ENCODE measurements at regions not wholly inside any gene's neighbourhood (a gene's known extent, or its start where the extent isn't known, plus 50 kb on each side); places are given as distances from the start of the nearest gene placed in this dataset.
"Not testable (repeated sequence)": the region's sequence is repeated elsewhere in the genome, so short reads cannot be mapped to it uniquely, and the experiment has no call there.

DNA sequence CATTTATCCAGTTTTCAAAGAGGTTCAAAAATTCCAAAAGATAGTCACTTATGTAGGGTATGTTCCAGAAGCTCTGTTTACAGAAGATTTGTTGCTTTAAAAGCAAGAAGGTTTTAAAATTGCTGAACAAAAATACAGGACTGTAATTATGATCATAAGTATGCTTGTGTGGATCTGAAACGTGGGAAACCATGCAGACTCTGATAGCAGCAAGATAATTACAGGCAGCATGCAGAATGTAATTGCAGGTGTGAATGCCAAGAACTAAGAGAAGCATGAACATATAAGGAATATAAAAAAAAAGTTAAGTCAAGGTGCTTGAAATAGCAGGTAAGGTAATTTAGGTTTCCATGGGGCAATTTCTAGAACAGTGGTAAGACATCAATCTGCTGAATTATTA lies 405.7 kb downstream of the ARL4A start:
- DNase-seq (ENCODE audit: low spot score): no peak

DNA sequence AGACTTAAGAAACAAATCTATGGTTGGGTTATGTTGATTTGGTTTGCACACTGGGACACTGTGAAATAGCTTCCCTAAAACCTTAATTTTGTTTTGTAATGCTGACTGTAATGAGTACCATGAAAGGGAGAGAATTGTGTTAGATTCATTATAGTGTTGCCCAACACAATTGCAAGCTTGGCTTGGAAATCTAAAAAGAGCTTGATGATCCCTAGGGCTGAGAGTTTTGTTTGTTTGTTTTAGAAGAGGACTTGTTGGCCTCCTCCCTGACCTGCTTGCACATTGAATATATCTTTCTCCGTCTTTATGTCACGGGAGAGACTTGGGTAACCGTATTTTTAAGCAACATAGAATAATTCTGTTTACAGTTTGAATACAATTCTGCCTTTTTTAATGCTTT lies 410.1 kb downstream of the ARL4A start:
- DNase-seq (ENCODE audit: low spot score): no peak

- DNase-seq (ENCODE audit: low spot score): no peak
Observed at GRCh38 chr7:13098161-13098560, 410.7 kb downstream of the ARL4A start.

DNA sequence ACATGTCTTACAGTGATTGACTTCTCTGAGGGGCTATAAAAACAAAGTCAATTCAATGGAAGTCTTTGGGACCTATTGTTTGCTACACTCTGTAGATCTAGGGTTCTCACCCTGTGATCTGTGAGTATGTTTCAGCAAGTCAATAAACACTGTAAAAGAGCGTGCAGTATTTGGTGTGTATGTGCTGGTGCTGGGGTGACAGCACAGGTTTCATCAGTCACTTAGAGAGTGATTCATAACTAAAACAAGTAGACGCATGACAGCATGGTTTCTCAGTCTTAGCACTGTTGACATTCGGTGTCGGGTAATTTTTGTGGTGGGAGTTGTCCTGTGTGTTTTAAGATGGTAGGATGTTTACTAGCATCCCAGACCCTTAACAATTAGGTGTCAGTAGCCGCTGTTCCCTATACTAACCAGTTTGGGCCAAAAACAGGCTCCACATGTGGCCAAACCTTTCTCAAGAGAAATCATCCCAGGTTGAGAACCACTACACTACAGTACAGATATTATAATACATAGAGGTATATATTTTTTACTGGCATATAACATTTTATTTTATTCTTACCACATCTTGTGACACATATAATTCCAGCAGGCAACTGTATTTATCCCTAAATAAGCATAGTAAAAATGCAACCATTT lies 411.8 kb downstream of the ARL4A start:
- DNase-seq (ENCODE audit: low spot score): no peak

- DNase-seq (ENCODE audit: low spot score): no peak
Observed at GRCh38 chr7:13104128-13104527, 416.7 kb downstream of the ARL4A start.

- no peak for DNase-seq (ENCODE audit: low spot score)
Observed at GRCh38 chr7:13105209-13105608, 417.8 kb downstream of the ARL4A start.

DNA sequence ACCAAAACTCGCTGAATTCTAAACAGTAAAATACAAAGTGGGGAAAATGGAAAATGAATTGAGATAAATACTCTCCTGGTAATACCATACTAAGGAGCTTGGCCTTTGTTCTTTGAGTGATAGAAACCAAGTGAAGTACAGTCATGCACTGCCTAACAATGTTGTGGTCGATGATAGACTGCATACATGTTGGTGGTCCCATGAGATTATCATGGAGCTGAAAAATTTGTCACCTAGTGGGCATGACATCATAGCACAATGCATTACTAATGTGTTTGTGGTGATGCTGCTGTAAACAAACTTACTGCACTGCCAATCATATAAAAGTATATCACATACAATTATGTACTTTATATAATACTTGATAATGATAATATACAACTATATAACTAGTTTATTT lies 419.1 kb downstream of the ARL4A start:
- no peak for DNase-seq (ENCODE audit: low spot score)

DNA sequence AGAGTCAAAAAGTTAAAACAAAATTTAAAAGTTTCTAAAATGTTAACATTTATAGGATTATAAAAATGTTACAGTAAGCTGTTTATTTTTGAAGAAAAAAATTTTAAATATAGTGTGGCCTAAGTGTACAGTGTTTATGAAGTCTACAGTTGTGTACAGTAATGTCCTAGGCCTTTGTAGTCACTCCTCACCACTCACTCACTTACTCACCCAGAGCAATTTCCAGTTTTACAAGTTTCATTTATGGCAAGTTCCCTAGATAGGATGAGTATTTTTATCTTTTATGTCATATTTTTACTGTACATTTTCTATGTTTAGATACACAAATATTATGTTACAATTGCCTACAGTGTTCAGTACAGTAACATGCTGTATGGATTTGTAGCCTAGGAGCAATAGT lies 419.9 kb downstream of the ARL4A start:
- DNase-seq (ENCODE audit: low spot score): no peak

- no peak for DNase-seq (ENCODE audit: low spot score)
Observed at GRCh38 chr7:13108061-13108460, 420.6 kb downstream of the ARL4A start.

- no peak for DNase-seq (ENCODE audit: low spot score)
Observed at GRCh38 chr7:13109201-13109600, 421.8 kb downstream of the ARL4A start.

- no peak for DNase-seq (ENCODE audit: low spot score)
Observed at GRCh38 chr7:13110107-13110506, 422.7 kb downstream of the ARL4A start.

GRCh38 chr7:13111230-13111629 lies 423.8 kb downstream of the ARL4A start:
- no peak for DNase-seq (ENCODE audit: low spot score)

- not testable (repeated sequence) for DNase-seq (ENCODE audit: low spot score)
Observed at GRCh38 chr7:13114240-13114639, 426.8 kb downstream of the ARL4A start.

DNA sequence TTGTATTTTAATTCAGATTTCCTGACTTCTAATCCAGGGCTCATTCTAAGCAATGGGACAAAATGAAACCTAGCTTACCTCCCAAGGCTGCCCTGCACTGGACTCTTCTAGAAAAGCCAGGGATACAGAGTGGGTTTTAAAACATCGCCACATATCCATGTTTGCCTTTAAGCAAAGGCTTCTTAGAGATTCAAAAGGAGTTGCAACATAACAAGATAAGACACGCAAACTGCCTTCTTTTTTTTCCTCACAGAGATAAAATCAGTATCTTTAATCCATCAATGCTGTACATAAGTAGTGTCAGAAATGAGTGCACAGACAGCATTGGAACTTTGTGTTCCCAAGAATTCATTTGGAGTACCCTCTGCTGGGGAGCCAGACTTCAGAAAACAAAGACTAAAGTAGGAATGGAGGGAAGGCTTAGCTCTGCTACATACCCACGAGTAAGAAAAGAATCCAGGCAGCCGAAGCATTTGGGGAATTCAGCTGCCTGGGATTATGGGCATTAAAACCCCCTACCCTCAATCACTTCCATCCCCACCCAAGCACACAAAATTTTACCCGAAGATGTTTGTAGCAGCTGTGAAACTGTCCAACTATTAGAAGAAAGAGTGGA lies 427.8 kb downstream of the ARL4A start:
- DNase-seq (ENCODE audit: low spot score): no peak

DNA sequence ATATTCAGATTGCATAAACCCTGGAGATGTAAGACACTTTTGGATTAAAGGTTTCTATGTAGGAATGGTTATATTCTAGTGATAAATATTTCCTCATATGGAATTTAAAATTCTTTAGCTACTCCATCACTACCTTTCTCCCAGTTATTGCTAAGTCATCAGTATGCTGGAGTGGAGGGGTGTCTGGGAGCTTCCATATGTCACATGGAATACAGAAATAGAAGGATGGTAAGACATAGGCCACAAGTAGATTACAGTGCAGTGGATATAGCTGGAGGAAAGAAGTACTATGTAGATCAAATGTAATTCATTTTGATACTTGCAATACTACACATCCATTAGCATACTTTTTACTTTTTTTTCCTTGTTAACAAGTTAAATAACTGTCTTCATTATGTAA lies 428.4 kb downstream of the ARL4A start:
- no peak for DNase-seq (ENCODE audit: low spot score)

- peak; percentile 14 for DNase-seq (ENCODE audit: low spot score)
Observed at GRCh38 chr7:13117103-13117502, 429.7 kb downstream of the ARL4A start.

DNA sequence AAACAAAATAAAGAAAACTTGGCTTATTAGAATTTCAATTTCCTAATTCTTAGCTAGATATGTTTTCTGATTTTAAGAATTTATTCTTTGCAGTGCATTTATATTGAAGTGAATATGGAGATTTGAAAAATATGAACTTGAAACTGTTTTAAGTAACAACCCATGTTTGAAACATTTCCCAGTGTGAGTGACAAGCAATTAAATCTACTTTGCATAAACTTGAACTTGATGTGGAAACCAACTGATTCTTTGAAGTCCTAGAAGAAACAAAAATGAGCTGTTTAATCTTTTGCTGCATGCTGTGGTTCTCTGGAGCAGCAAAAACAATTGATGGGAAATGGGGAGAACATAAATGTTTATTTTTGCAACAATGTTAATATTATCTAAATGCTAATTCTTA lies 430.2 kb downstream of the ARL4A start:
- peak; percentile 37 for DNase-seq (ENCODE audit: low spot score)

DNA sequence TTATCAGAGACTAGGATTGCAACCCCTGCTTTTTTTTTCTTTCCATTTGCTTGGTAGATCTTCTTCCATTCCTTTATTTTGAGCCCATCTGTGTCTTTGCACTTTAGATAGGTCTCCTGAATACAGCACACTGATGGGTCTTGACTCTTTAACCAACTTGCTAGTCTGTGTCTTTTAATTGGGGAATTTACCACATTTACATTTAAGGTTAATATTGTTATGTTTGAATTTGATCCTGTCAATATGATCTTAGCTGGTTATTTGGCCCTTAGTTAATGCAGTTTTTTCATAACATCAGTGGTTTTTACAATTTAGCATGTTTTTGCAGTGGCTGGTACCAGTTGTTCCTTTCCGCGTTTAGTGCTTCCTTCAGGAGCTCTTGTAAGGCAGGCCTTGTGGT lies 437.2 kb downstream of the ARL4A start:
- not testable (repeated sequence) for DNase-seq (ENCODE audit: low spot score)

- DNase-seq (ENCODE audit: low spot score): no peak
Observed at GRCh38 chr7:13126347-13126746, 438.9 kb downstream of the ARL4A start.

DNA sequence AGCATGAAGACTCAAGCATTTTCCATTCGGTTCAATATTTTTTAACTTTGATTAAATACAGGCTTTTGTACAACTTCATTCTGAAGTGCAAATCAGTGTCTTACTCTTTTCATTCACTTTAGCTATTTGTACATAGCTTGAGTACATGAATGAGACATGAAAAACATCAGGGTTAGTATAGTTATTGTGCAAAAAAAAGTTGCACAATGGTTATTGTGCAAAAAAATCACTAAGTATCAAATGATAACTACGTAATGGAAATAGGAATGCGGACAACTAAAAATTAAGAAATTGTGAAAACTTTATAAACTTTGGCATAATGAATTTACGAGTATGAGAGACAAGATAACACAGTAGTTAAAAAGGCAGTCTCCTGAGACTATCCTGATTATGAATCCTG lies 442.9 kb downstream of the ARL4A start:
- no peak for DNase-seq (ENCODE audit: low spot score)

GRCh38 chr7:13130906-13131305 lies 443.5 kb downstream of the ARL4A start:
- not testable (repeated sequence) for DNase-seq (ENCODE audit: low spot score)

- no peak for DNase-seq (ENCODE audit: low spot score)
Observed at GRCh38 chr7:13132314-13132713, 444.9 kb downstream of the ARL4A start.

DNA sequence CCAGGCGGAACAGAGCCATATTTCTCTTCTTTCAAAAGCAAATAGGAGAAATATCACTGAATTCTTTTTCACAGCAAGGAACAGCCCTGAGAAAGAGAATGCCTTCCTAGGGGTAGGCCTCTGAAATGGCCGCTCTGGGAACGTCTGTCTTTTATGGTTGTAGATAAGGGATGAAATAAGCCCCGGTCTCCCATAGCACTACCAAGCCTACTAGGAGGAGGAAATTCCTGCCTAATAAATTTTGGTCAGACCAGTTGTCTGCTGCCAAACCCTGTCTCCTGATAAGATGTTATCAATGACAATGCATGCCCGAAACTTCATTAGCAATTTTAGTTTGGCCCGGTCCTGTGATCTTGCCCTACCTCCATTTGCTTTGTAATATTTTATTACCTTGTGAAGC lies 448.9 kb downstream of the ARL4A start:
- not testable (repeated sequence) for DNase-seq (ENCODE audit: low spot score)

GRCh38 chr7:13139436-13139835 lies 452.0 kb downstream of the ARL4A start:
- DNase-seq (ENCODE audit: low spot score): no peak

All from putamen (tissue), 1 donor.